HG02571 (cell line): ENCODE measurements at regions not wholly inside any gene's neighbourhood (a gene's known extent, or its start where the extent isn't known, plus 50 kb on each side); places are given as distances from the start of the nearest gene placed in this dataset.

Experiments
- ATAC-seq: cut with Tn5 transposase; IDR thresholded peaks from one replicate; pipeline ENCODE4 v1.9.1; 2021; ENCODE audit warnings: mild to moderate bottlenecking, moderate library complexity; ENCODE audit not compliant: unreplicated experiment

- no peak for ATAC-seq
These were observed 630.6 kb upstream of the SEMA6A start for GRCh38 chr5:117204926-117205869.

- no peak for ATAC-seq
These were observed 629.8 kb upstream of the SEMA6A start for GRCh38 chr5:117204404-117204803.

DNA sequence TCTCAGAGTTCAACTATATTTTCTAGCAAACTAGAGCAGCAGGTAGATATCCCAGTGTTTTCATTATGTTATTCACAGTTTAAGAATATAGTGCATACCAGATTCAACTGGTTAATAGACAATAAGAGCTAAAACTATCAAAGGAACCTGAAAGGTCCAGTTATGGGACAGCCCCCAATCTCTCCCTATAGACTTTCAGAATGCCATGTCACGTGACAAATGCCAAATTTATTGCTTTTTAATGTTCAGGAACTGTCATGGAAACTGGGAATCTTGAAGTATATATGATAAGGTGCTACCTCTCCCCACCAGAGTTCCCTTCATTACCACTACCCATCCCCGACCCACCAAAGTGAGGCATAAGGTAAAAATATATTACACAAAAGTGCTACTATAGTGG is 629.0 kb upstream of the SEMA6A start:
- no peak for ATAC-seq

GRCh38 chr5:117201001-117201400 is 626.4 kb upstream of the SEMA6A start:
- ATAC-seq, result no peak

DNA sequence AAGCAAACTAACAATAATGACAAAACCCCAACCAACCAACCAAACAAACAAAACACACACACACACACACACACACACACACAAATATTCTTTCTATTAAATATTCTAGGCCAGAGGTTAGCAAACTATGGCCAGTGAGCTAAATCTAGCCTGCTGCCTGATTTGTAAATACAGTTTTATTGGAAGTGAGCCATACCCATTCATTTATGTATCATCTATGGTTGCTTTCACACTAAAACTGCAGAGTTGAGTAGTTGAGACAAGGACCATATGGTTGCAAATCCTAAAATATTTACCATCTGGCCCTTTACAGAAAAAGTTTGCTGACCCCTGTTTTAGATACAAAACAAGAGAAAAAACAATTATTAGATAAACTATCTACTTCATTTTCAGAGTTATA is 620.5 kb upstream of the SEMA6A start:
- ATAC-seq, result no peak

GRCh38 chr5:117191251-117191650 is 616.6 kb upstream of the SEMA6A start:
- ATAC-seq, result no peak

GRCh38 chr5:117189784-117190183 is 615.2 kb upstream of the SEMA6A start:
- no peak for ATAC-seq

DNA sequence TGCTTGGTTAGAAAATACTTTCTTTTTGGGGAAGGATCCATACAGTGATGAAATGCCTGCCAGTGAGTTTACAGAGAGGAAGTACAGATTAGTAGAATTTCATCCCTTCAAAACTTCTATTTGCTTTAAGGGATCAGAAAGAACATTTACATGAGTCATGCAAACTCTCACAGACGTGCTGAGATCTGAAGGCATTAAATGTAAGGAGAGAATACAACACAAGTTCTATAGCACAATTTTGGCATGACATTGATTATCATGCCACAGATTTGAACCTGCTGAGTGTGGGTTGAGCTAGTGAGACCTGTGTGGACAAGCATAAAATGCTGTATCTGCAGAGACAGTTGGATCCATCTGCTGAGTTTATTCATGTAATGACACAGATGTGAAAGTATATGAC is 613.6 kb upstream of the SEMA6A start:
- no peak for ATAC-seq

DNA sequence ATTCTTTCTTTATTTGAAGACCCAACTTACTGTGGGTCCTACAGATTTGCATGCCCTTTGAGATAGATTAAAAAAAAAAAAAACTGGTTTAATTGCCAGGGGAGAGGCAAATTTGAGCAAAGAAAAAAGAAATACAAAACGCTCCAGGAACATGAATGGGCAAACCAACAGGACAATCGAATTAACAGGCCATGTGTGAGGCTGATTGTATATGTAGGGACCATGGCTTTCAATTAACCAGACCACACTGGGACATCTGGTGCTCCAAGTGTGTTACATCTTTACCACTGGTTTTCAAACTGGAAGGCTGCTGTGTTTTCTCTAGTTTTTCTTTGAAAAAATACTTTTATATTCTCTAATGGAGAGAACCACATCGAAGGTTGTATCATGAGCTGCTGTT is 612.1 kb upstream of the SEMA6A start:
- no peak for ATAC-seq

DNA sequence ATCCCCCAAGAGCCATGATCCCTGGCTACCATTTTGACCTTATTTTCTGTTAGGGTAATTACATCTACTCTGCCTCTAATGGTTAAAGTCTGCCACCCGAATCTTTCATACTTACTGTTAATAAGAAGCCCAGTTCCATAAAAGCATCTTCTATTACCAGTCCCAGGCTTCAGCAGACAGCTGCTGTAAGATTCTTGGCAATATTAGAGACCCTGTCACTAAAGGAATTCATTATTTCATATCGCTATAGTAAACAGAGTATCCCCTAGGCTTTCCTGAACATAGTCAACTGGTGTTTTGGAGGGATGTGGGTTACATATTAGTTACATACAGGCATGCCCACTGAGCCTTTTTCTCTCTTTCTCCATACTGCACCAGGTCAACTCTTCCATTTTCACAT is 608.7 kb upstream of the SEMA6A start:
- ATAC-seq, result no peak

DNA sequence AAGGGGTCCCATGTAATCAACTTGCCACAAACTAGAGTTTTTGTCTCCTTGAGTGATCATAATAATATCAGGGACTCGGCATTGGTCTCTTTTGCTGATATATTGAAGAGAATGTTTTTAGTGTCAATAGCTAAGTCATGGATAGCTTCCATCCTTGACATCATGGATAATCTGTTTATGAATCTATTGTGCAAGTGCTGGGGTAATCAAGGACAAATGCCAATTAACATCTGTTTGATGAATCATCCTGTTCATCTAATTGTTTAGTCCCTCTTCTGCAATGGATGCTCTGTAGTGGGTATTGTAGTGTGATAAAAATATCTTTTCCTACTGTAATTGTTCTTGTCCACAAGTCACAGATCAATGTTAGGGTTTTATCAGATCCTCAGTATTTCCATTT is 607.5 kb upstream of the SEMA6A start:
- ATAC-seq, result no peak

GRCh38 chr5:117177302-117177701 is 602.7 kb upstream of the SEMA6A start:
- no peak for ATAC-seq

- no peak for ATAC-seq
These were observed 590.4 kb upstream of the SEMA6A start for GRCh38 chr5:117165068-117165467.

- ATAC-seq, result no peak
These were observed 587.2 kb upstream of the SEMA6A start for GRCh38 chr5:117161718-117162335.

DNA sequence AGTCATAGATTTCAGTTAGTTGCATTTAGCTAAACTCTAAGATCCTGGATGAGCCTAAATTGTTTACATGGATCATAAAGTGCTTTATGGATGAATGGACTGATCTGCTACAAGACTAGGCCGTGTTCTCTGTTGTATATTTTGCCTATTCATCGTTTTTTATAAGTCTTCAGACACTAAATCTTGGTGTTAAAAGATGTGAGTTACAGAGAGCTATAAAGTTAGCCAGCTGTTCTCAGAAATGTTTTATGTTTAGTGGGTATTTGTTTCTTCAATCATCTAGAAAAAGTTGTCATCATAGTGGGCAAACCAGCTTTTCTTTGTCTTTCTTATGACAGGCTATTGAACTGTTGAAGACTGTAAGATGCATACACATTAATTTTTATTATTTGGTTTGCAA is 585.8 kb upstream of the SEMA6A start:
- ATAC-seq, result no peak

- no peak for ATAC-seq
These were observed 574.7 kb upstream of the SEMA6A start for GRCh38 chr5:117149312-117149711.

GRCh38 chr5:117144086-117144485 is 569.5 kb upstream of the SEMA6A start:
- ATAC-seq, result no peak

DNA sequence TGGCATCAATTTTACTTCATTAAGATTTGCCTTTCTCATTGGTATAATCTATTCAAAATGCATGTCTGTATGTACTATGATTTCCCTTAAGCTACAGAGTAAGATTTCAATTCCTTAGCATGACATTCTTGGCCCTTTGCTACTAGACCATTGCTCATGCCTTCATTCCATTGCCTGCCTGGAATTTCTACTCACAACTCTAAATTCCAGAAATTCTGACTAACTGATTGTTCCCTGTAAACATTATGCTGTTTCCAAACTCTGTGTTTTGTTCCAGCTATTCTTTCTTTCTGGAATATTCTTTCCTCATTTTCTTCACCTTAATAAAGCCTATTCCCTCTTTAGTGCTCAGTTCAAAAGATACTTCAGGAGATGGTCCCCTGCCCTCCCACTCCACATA is 568.8 kb upstream of the SEMA6A start:
- ATAC-seq, result no peak

DNA sequence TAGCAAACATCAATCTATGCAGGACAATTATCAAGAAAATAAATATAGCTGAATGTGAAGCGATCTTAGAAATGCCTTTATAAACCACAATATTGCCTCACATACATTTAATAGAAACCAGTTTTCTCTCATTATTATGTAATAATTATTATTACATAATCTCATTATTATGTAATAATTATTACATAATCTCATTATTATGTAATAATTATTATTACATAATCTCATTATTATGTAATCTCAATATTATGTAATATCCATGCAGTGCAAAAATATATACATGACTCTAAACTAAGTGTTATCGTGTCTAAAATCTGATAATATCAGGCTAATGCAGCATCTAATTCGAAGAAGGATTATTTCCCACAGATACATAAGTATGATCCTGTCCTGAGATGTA is 563.9 kb upstream of the SEMA6A start:
- ATAC-seq, result no peak

- ATAC-seq, result no peak
These were observed 561.2 kb upstream of the SEMA6A start for GRCh38 chr5:117135851-117136250.

DNA sequence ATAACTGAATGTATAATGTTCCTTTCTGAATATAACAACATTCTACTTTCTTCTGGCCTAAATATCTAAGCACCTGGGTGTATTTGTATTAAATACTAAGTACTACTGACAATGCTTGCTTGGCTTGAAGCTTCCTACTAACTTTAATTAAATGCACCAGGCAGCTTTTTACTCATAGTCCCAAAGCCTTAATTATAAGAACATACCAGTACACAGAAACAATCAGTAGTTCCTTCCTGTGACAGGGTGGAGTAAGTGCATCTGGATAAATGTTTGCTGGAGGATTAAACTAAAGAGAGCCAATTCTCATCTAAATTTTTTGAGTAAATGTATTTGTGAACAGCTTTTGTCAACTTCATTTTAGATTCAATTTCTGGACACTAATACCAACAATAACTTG is 558.6 kb upstream of the SEMA6A start:
- ATAC-seq, result no peak

- no peak for ATAC-seq
These were observed 557.3 kb upstream of the SEMA6A start for GRCh38 chr5:117131876-117132275.
